ENCODE measurements at regions not wholly inside any gene's neighbourhood (a gene's known extent, or its start where the extent isn't known, plus 50 kb on each side); places are given as distances from the start of the nearest gene placed in this dataset.

GRCh38 chr3:162263596-162263995 is 767.0 kb downstream of the OTOL1 start:
- Histone ChIP-seq H2AFZ (ENCODE audit: low read length) (no peak overlapping the region), H3K36me3 (replicated peaks in 1 of 2; ENCODE audit: control insufficient read depth in 1 of 2, insufficient read depth in 2 of 2, low read length in 2 of 2) (no peaks in the 10 kb centered on the region), H3K9me3 (ENCODE audit: low read length) (no peaks in the 10 kb centered on the region), H3K27ac (ENCODE audit: extremely low read length, insufficient read depth, low read length) (no peak overlapping the region), H3K4me3 (replicated peaks in 1 of 3; ENCODE audit: insufficient read depth in 1 of 3, low read depth in 2 of 3, low read length in 3 of 3) (no peak overlapping the region), H3K4me2 (ENCODE audit: low read depth, low read length) (no peak overlapping the region), H3K27me3 (ENCODE audit: control insufficient read depth in 1 of 2, insufficient read depth in 2 of 2, low read length in 2 of 2) (no peaks in the 10 kb centered on the region), H3K79me2 (ENCODE audit: insufficient read depth, low read length) (no peaks in the 10 kb centered on the region), H4K20me1 (ENCODE audit: insufficient read depth, low read length) (no peaks in the 10 kb centered on the region), H3K9ac (ENCODE audit: insufficient read depth, low read depth, low read length) (no peak overlapping the region), H3K4me1 (ENCODE audit: insufficient read depth, low read length) (no peaks in the 10 kb centered on the region)
- intact Hi-C loops (cut with micrococcal nuclease; ENCODE audit: unreplicated experiment), result no loop called here
- TF ChIP-seq NFATC3 (CRISPR knock-in tag; IDR thresholded peaks at IDR 0.05) (no peak), CREB3 (CRISPR knock-in tag; IDR thresholded peaks at IDR 0.05) (no peak), RNF219 (CRISPR knock-in tag; IDR thresholded peaks at IDR 0.05) (no peak), ZNF549 (CRISPR knock-in tag; IDR thresholded peaks at IDR 0.05) (no peak), SOX6 (IDR thresholded peaks at IDR 0.05) (no peak), SOX6 (CRISPR knock-in tag; IDR thresholded peaks at IDR 0.05) (no peak), ZNF512B (CRISPR knock-in tag; IDR thresholded peaks at IDR 0.05; ENCODE audit: borderline replicate concordance) (no peak), FOXP1 (IDR thresholded peaks at IDR 0.05) (no peak), FOXP1 (CRISPR knock-in tag; IDR thresholded peaks at IDR 0.05) (no peak), ZIK1 (CRISPR knock-in tag; IDR thresholded peaks at IDR 0.05; ENCODE audit: borderline replicate concordance, low read depth) (no peak), KLF13 (CRISPR knock-in tag; IDR thresholded peaks at IDR 0.05) (no peak)
- no TSS peak for BruUV-seq (replicated peaks)
- POLR2A ChIA-PET, result no interaction called here
- CTCF ChIA-PET (ENCODE audit: low intra/inter-chr PET ratio, low total read pairs), result no interaction called here
- ATAC-seq (no peak), FAIRE-seq (no peak), DNase-seq (ENCODE audit: low spot score) (no peak)
- WGBS (ENCODE audit: low lambda C conversion rate), result 0% methylated on average over 2 of the region's 2 CpGs
- in situ Hi-C loops (cut with HindIII; ENCODE audit: extremely low pct_ligation_motif_present, low pct_unique_long_range_greater_than_20kb), result no loop called here

Data from HepG2 (cell line).